Astrocyte (in vitro differentiated cells and primary cell): ENCODE measurements at regions not wholly inside any gene's neighbourhood (a gene's known extent, or its start where the extent isn't known, plus 50 kb on each side); places are given as distances from the start of the nearest gene placed in this dataset.
A peak's percentile ranks its signal among the peaks of the same experiment; 100 is the strongest.

ENCODE experiments used
- DNase-seq: peaks from one replicate; pipeline ENCODE4 v3.0.0-alpha.2; 2010; ENCODE audit warnings: low read depth
- FAIRE-seq: peaks from 2 replicates; lab custom pipeline; 2011; peaks lifted over from hg19 to GRCh38; lab: Jason Lieb, UNC
- H2AFZ ChIP-seq: 2 replicates; pipeline ENCODE4 v1.6.0; 2012; ENCODE audit warnings: low read depth, low read length, inconsistent platforms
- H3K27ac ChIP-seq: 2 replicates; pipeline ENCODE4 v1.5.1; 2011; ENCODE audit warnings: low read depth, low read length, inconsistent platforms
- H3K27me3 ChIP-seq: 2 replicates; pipeline ENCODE4 v1.6.0; 2011; ENCODE audit warnings: low read length, inconsistent platforms; ENCODE audit not compliant: insufficient read depth
- H3K36me3 ChIP-seq: 2 replicates; pipeline ENCODE4 v1.5.1; 2011; ENCODE audit warnings: low read length, inconsistent platforms; ENCODE audit not compliant: insufficient read depth
- H3K4me1 ChIP-seq: 2 replicates; pipeline ENCODE4 v1.5.1; 2011; ENCODE audit warnings: low read length, inconsistent platforms; ENCODE audit not compliant: insufficient read depth
- H3K4me2 ChIP-seq: 2 replicates; pipeline ENCODE4 v1.6.0; 2012; ENCODE audit warnings: low read length, inconsistent platforms
- H3K4me3 ChIP-seq: 2 replicates; pipeline ENCODE4 v1.5.1; 2011; ENCODE audit warnings: low read depth, mild to moderate bottlenecking, low read length, inconsistent platforms; ENCODE audit not compliant: insufficient read depth
- H3K79me2 ChIP-seq: 2 replicates; pipeline ENCODE4 v1.6.0; 2012; ENCODE audit warnings: mild to moderate bottlenecking, low read length, inconsistent platforms; ENCODE audit not compliant: insufficient read depth
- H3K9ac ChIP-seq: 2 replicates; pipeline ENCODE4 v1.6.0; 2012; ENCODE audit warnings: mild to moderate bottlenecking, low read length, inconsistent platforms
- H3K9me3 ChIP-seq: 2 replicates; pipeline ENCODE4 v1.5.1; 2012; ENCODE audit warnings: low read depth, mild to moderate bottlenecking, low read length, inconsistent platforms; ENCODE audit not compliant: insufficient read depth
- H4K20me1 ChIP-seq: 2 replicates; pipeline ENCODE4 v1.6.0; 2012; ENCODE audit warnings: low read length, inconsistent platforms; ENCODE audit not compliant: insufficient read depth
- H3K27ac Mint-ChIP-seq: one replicate; pipeline ENCODE4 v1.8.0; 2021; ENCODE audit warnings: mild to moderate bottlenecking, mixed read lengths; ENCODE audit not compliant: unreplicated experiment
- H3K27me3 Mint-ChIP-seq: one replicate; pipeline ENCODE4 v1.8.0; 2021; ENCODE audit warnings: low read depth, mixed read lengths; ENCODE audit not compliant: unreplicated experiment
- H3K36me3 Mint-ChIP-seq: one replicate; pipeline ENCODE4 v1.8.0; 2021; ENCODE audit warnings: low read depth, mixed read lengths; ENCODE audit not compliant: unreplicated experiment
- H3K4me1 Mint-ChIP-seq: one replicate; pipeline ENCODE4 v1.8.0; 2021; ENCODE audit warnings: low read depth, mixed read lengths; ENCODE audit not compliant: unreplicated experiment
- H3K4me3 Mint-ChIP-seq: one replicate; pipeline ENCODE4 v1.8.0; 2021; ENCODE audit warnings: mild to moderate bottlenecking, moderate library complexity, mixed read lengths; ENCODE audit not compliant: unreplicated experiment
- H3K9me3 Mint-ChIP-seq: one replicate; pipeline ENCODE4 v1.8.0; 2021; ENCODE audit warnings: mild to moderate bottlenecking, mixed read lengths; ENCODE audit not compliant: unreplicated experiment
- EZH2 ChIP-seq: IDR thresholded peaks from 2 replicates; pipeline ENCODE4 v1.6.1; 2012; ENCODE audit warnings: mild to moderate bottlenecking, low read length, inconsistent platforms; ENCODE audit not compliant: insufficient read depth
- TF ChIP-seq, protein P1 (sequence below): IDR thresholded peaks from 2 replicates; pipeline ENCODE4 v1.5.1; 2011; ENCODE audit warnings: low read depth, mild to moderate bottlenecking, inconsistent platforms, low read length, moderate library complexity; ENCODE audit not compliant: insufficient read depth

DNA sequence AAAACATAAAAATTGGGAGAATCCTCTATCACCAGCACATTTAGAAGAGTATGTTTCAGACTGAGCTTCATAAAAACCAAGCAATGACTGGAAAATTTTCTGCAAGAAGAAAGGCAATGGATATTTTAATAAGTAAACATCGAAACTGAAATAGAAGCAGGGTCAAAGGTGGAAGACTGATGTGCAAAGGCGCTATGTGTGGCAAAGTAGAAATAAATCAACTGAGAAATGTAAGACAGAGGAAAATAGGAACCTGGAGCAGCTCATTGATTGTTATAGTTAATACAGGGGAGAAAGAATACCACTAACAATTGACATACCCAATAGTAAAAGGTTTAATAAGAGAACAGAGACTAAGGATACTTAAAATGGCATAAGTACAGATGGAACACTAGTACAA lies 818.4 kb downstream of the SOCS6 start:
- no peak overlapping the region for H3K4me3 ChIP-seq
- no peaks in the 10 kb centered on the region for H3K27me3 Mint-ChIP-seq
- peaks cover 2% of the 10 kb centered on the region for H3K9me3 Mint-ChIP-seq
- DNase-seq (no peak), FAIRE-seq (no peak)
- H3K4me1 ChIP-seq = peaks cover 8% of the 10 kb centered on the region
- H2AFZ ChIP-seq = no peak overlapping the region
- no peak overlapping the region for H3K27ac Mint-ChIP-seq
- H3K9ac ChIP-seq = no peak overlapping the region
- H4K20me1 ChIP-seq = no peaks in the 10 kb centered on the region
- no peaks in the 10 kb centered on the region for H3K36me3 Mint-ChIP-seq
- no peaks in the 10 kb centered on the region for H3K4me1 Mint-ChIP-seq
- no peaks in the 10 kb centered on the region for H3K36me3 ChIP-seq
- no peak overlapping the region for H3K4me3 Mint-ChIP-seq
- no peaks in the 10 kb centered on the region for H3K9me3 ChIP-seq
- H3K27me3 ChIP-seq = no peaks in the 10 kb centered on the region
- no peak overlapping the region for H3K4me2 ChIP-seq
- H3K79me2 ChIP-seq = no peaks in the 10 kb centered on the region
- TF ChIP-seq, protein P1, sequence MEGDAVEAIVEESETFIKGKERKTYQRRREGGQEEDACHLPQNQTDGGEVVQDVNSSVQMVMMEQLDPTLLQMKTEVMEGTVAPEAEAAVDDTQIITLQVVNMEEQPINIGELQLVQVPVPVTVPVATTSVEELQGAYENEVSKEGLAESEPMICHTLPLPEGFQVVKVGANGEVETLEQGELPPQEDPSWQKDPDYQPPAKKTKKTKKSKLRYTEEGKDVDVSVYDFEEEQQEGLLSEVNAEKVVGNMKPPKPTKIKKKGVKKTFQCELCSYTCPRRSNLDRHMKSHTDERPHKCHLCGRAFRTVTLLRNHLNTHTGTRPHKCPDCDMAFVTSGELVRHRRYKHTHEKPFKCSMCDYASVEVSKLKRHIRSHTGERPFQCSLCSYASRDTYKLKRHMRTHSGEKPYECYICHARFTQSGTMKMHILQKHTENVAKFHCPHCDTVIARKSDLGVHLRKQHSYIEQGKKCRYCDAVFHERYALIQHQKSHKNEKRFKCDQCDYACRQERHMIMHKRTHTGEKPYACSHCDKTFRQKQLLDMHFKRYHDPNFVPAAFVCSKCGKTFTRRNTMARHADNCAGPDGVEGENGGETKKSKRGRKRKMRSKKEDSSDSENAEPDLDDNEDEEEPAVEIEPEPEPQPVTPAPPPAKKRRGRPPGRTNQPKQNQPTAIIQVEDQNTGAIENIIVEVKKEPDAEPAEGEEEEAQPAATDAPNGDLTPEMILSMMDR = no peak
- TF ChIP-seq EZH2 = no peak
- no peak overlapping the region for H3K27ac ChIP-seq

DNA sequence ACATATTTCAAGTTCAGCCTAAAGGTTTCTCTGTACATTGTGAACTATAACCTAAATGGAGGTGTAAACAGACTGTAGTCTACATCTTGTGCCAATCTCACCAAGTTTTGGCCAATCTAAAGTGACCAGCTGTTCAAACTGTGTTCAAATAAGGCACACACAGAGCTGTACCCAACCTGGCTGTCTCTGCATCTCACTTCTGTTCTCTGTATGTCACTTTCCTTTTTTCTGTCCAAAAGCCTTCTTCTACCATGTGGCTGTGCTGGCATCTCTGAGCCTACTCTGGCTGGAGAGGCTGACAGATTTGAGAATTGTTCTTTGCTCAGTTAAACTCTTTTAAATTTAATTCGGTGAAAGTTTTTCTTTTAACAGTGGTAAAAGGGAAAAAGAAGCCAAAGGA lies 817.9 kb downstream of the SOCS6 start:
- Mint-ChIP-seq H3K36me3 (no peaks in the 10 kb centered on the region), H3K4me1 (no peaks in the 10 kb centered on the region), H3K9me3 (peaks cover 2% of the 10 kb centered on the region), H3K27me3 (no peaks in the 10 kb centered on the region), H3K4me3 (no peak overlapping the region), H3K27ac (no peak overlapping the region)
- Histone ChIP-seq H3K9ac (no peak overlapping the region), H3K9me3 (no peaks in the 10 kb centered on the region), H3K4me2 (no peak overlapping the region), H3K27ac (no peak overlapping the region), H2AFZ (peak overlapping the region; percentile 17), H3K36me3 (no peaks in the 10 kb centered on the region), H3K4me3 (no peak overlapping the region), H4K20me1 (no peaks in the 10 kb centered on the region), H3K79me2 (no peaks in the 10 kb centered on the region), H3K27me3 (no peaks in the 10 kb centered on the region), H3K4me1 (peaks cover 8% of the 10 kb centered on the region)
- FAIRE-seq = no peak
- TF ChIP-seq, protein P1 = no peak
- no peak for TF ChIP-seq EZH2
- DNase-seq = no peak

DNA sequence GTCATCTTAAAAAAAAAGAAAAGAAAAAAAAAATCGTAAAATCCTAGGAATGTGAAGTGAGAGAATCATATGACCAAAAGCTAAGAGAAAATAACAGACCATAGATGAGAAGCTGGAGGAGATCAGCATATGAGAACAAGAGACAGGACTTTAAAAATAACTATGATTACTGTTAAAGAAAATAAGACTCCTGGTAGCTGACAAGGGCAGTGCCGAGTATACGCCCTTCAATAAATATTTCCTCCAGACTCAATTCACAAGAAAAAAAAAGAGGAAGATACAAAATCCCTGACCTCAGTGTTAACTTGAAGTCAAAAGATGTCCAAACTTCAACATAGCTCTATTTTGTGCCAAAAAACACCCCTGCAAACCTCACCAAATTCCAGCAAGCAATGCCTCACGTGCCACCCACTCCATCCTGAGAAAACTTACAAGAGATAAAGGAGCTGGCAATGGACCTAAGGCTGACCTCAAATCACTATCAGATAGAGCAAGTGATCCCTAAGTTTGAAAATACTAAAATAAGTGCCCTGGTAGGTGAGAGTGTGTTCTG lies 817.2 kb downstream of the SOCS6 start:
- Mint-ChIP-seq H3K9me3 (peaks cover 2% of the 10 kb centered on the region), H3K27ac (no peak overlapping the region), H3K4me1 (no peaks in the 10 kb centered on the region), H3K4me3 (no peak overlapping the region), H3K27me3 (no peaks in the 10 kb centered on the region), H3K36me3 (no peaks in the 10 kb centered on the region)
- TF ChIP-seq EZH2 = no peak
- TF ChIP-seq, protein P1 = no peak
- Histone ChIP-seq H2AFZ (no peak overlapping the region), H3K27ac (peak overlapping the region; percentile 80), H3K4me3 (no peak overlapping the region), H3K27me3 (no peaks in the 10 kb centered on the region), H3K4me2 (peak overlapping the region; percentile 83), H3K36me3 (no peaks in the 10 kb centered on the region), H4K20me1 (no peaks in the 10 kb centered on the region), H3K9me3 (no peaks in the 10 kb centered on the region), H3K79me2 (no peaks in the 10 kb centered on the region), H3K9ac (peak overlapping the region; percentile 78), H3K4me1 (peaks cover 8% of the 10 kb centered on the region)
- DNase-seq = peak; percentile 1
- no peak for FAIRE-seq
